ENCODE measurements at regions not wholly inside any gene's neighbourhood (a gene's known extent, or its start where the extent isn't known, plus 50 kb on each side); places are given as distances from the start of the nearest gene placed in this dataset.

DNA sequence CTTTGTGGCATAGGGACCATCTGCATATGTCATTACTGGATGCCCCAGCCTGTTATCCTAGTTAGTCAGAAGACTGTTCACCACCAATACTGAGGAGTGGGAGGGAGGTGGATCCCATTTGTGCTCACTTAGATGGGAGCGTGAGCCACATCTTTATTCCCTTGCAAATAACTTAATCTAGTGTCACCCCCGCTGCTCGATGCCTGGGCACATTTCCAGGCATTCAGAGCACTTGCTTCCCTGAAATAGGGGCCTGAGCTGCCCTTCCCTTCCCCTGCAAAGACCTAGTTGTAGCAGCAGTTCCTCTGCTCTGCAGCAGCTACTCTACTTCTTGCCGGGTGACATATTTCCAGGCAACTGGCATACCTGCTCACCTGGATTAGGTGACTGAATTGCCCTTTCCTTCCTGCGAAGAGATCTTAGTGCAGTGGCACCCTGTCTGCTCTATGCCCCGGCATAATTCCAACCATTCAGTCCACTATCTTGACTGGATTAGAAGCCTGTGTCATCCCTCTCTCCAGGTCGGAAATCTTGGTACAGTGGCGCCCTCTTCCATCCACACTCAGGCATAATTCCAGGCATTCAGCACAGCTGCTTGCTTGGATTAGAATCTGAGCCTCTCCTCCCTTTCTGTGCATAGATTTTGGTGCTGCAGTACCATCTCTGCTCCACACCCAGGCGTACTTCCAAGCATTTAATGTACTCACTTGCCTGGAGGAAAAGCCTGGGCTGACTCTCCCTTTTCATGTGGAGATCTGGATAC is 1389.1 kb upstream of the TMEFF2 start:
- no peak for DNase-seq

GRCh38 chr2:193581807-193582206 is 1387.1 kb upstream of the TMEFF2 start:
- no peak for DNase-seq

GRCh38 chr2:193580176-193580950 is 1385.6 kb upstream of the TMEFF2 start:
- no peak for DNase-seq

- no peak for DNase-seq
Measured at GRCh38 chr2:193566886-193567285, 1372.2 kb upstream of the TMEFF2 start.

DNA sequence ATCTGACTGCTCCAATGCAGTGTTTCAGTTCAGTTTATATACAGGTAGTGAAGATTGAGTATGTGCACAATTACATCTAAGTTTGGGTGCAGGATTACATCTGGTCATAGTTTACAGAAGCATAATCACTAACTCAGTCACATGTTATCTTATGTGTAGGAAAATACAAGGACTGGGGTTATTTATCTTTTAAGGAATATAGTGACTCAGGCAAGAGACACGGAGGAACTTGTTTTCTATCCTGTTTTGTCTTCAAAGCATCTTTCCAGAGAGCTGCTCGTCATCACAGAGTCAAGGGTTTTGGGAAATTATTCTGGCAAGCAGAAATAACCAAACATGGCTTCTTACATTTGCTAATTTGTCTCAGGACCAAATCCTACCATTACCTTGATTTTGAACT is 1371.5 kb upstream of the TMEFF2 start:
- no peak for DNase-seq

DNA sequence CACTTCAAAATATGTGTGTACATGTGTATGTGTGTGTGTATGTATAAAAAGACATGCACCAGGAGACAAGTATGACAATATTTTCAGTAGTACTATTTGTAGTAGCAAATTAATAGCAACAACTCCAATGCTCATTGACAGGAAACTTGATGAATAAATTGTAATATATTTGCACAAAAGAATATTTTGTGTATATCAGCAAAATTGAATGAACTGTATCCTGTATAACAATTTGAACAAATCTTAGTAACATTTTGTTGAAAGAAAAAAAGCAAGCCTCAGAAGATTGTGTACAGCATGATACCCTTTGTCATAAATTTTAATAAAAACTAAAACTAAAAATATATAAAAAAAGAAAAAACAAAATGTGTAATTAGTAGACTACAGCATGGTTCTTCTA is 1367.3 kb upstream of the TMEFF2 start:
- no peak for DNase-seq

- DNase-seq: no peak
Measured at GRCh38 chr2:193561054-193561453, 1366.3 kb upstream of the TMEFF2 start.

GRCh38 chr2:193556766-193557470 is 1362.2 kb upstream of the TMEFF2 start:
- no peak for DNase-seq

DNA sequence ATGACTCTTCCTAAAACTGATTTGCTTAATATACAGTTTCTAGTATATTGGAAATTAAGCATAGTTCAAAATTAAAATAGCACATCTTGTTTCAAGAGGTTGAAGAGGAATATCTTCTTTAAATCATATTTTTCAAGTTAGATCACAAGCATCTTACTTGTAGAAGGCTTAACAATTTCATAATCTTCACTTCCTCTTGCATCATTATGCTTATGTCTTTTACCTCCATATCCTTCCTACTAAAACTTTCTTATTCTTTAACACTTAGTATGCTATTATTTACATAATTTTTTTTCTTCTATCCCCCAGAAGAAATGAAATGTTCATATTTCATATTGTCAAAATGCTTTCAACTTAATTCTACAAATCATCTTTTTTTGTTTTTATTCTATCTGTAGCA is 1354.9 kb upstream of the TMEFF2 start:
- DNase-seq: no peak

- DNase-seq: no peak
Measured at GRCh38 chr2:193542762-193543161, 1348.0 kb upstream of the TMEFF2 start.

- DNase-seq: no peak
Measured at GRCh38 chr2:193539188-193539587, 1344.5 kb upstream of the TMEFF2 start.

- no peak for DNase-seq
Measured at GRCh38 chr2:193538061-193538460, 1343.3 kb upstream of the TMEFF2 start.

GRCh38 chr2:193537531-193537930 is 1342.8 kb upstream of the TMEFF2 start:
- no peak for DNase-seq

GRCh38 chr2:193528458-193528857 is 1333.7 kb upstream of the TMEFF2 start:
- no peak for DNase-seq

DNA sequence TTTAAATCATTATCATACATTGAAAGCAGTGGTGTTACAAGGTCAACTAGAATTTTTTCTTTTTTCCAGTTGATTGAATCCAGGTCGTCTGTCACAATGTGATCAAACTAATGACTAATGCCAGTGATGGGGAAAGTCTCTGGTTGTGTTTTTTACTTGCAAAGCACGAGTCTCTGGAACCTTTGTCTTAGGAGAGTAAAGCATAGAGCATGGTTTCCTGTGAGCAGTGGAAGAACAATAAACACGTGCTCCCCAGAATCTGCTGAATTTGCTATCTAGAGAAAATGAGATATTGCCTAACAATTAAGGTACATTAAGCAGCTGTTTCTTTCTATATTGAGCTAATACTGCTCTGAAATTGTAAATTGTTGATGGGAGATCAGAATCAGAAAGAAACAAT is 1332.4 kb upstream of the TMEFF2 start:
- no peak for DNase-seq

DNA sequence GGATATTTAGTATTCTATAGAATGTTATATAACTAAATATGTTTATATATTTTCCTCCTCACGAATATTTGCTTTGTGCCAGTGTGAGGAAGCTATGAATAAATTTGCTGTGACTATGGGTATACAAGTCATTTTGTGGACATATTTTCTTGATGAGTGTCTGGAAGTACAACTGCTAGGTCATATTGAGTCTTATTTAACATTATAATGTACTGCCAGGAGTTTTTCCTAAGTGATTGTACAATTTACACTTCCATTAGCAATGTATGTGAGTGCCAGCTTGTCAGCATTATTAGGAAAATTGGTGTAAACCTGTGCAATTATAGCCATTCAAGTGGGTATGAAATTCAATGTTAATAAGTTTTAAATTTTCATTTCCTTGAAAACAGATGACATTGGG is 1328.9 kb upstream of the TMEFF2 start:
- DNase-seq: no peak

GRCh38 chr2:193521523-193521922 is 1326.8 kb upstream of the TMEFF2 start:
- DNase-seq: no peak

- DNase-seq: no peak
Measured at GRCh38 chr2:193520709-193521458, 1326.2 kb upstream of the TMEFF2 start.

GRCh38 chr2:193518041-193518817 is 1323.5 kb upstream of the TMEFF2 start:
- DNase-seq: no peak

DNA sequence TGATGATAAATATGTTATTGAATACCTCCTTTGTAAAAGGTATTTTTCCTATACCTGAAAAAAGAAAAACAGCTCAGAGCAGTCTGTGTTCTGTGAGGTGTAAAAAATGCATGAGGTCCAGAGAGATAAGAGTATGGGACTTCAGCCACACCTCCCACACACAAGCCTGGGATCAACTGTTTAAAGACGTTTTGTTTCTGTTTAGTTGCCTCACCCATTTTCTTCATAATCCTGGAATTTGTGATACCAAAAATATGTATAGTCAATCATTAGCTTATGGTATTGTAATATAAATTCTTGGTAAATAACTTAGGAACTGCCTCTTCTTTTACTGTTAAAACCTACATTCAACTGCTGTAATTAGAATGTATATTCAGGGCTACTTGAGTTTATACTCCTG is 1322.9 kb upstream of the TMEFF2 start:
- DNase-seq: no peak

GRCh38 chr2:193506035-193506434 is 1311.3 kb upstream of the TMEFF2 start:
- DNase-seq: no peak

- no peak for DNase-seq
Measured at GRCh38 chr2:193505620-193506019, 1310.9 kb upstream of the TMEFF2 start.

Measured in NCI-H510A treated with DMSO at 0.1 percent for 48 hours (cell line).